Brain microvascular endothelial cell (primary cell): ENCODE measurements at regions not wholly inside any gene's neighbourhood (a gene's known extent, or its start where the extent isn't known, plus 50 kb on each side); places are given as distances from the start of the nearest gene placed in this dataset.
A peak's percentile ranks its signal among the peaks of the same experiment; 100 is the strongest.
"Not testable (repeated sequence)": the region's sequence is repeated elsewhere in the genome, so short reads cannot be mapped to it uniquely, and the experiment has no call there.

ENCODE experiments used
- DNase-seq: peaks from one replicate; pipeline ENCODE4 v3.0.0-alpha.2; 2020
- H3K27ac ChIP-seq: fragments of 250-450 bp; sonication (Bioruptor Pico); 2 replicates; pipeline ENCODE4 v1.5.1; 2020; ENCODE audit warnings: mild to moderate bottlenecking, moderate library complexity
- H3K27me3 ChIP-seq: fragments of 250-450 bp; sonication (Bioruptor Pico); replicated peaks from 2 replicates; pipeline ENCODE4 v1.5.1; 2020; ENCODE audit warnings: mild to moderate bottlenecking
- H3K36me3 ChIP-seq: fragments of 250-450 bp; sonication (Bioruptor Pico); replicated peaks from 2 replicates; pipeline ENCODE4 v1.5.1; 2020; ENCODE audit warnings: mild to moderate bottlenecking
- H3K4me3 ChIP-seq: 2 replicates; pipeline ENCODE4 v1.5.1; 2011; ENCODE audit warnings: low read depth, mild to moderate bottlenecking, control low read depth, low read length, moderate library complexity
- CTCF ChIP-seq: IDR thresholded peaks from 2 replicates; pipeline ENCODE4 v1.5.1; 2011; ENCODE audit warnings: low read depth, mild to moderate bottlenecking, moderate library complexity, low read length, control low read depth, inconsistent platforms; ENCODE audit errors: missing control alignments
- in situ Hi-C: cut with HindIII; loops from 2 replicates; pipeline ENCODE4 v1.10.0; 2017; ENCODE audit warnings: low sequenced_read_pairs, low pct_ligation_motif_present

DNA sequence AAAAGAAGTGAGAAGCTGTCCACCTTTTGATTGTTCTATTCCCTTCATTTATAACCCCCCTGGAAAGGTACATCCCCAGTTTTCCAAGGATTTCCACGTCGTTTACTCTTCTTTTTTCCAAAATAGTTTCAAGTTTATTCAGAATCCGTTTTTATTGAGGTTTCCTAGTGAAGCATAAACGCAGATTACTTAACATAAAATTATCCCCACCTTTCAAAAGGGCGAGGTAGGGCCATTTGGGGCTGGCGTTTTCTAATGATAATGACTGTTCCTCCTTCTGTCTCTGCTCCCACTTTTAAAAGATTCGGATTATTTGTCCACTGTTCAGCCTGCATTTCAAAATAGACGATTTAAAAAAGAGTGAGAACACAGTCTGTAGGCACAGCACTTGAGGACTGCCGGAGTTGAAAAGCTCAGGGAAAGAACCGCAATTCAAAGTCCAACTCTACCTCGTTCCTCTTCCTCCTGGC is 165.2 kb upstream of the PPP1R3A start:
- Histone ChIP-seq H3K36me3 (no peaks in the 10 kb centered on the region), H3K4me3 (peak overlapping the region; percentile 80), H3K27me3 (no peaks in the 10 kb centered on the region), H3K27ac (no peak overlapping the region)
- no peak for DNase-seq
- TF ChIP-seq CTCF = no peak
- in situ Hi-C loops = no loop called here

DNA sequence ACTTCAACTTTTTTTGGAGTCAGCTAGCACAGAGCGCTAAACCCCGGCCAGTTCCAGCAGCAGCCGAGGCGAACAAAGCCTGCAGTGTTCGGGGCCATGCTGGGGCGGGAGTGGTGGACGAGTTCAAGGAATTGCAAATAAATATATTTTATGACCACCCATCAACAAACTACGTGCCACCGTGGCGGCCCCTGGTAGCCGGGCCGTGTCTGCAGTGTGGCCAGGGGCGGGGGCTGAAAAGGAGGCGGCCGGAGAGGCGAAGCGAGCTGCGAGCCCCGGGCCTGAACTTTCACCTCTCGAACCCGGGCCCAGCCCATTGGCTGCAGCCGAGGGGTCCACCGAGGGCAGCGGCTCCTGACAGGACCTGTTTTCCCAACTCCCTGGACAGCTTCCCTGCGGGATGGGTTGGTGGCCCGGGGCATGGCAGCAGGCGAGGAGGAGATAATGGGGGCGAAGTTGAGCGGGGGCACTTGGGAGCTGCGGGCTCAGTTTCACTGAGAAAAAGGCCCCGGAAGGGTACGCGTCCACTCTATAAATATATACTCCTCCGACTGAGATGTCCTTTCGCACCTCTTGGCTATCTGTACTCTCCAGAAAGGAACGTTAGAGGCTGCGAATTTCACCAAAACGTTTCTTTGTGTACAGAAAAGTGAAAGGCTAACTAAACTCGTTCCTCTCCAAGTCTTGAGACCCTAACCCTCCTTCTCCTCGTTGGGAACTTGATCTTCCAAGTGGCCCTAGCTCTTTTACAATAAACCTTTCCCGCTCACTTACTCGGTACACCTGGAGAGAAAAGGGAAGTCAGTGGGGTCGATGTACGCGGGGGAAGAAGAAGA is 164.6 kb upstream of the PPP1R3A start:
- no peak for DNase-seq
- in situ Hi-C loops = no loop called here
- TF ChIP-seq CTCF = no peak
- no peak overlapping the region for H3K27ac ChIP-seq
- no peaks in the 10 kb centered on the region for H3K27me3 ChIP-seq
- peak overlapping the region; percentile 66 for H3K4me3 ChIP-seq
- H3K36me3 ChIP-seq = no peaks in the 10 kb centered on the region

DNA sequence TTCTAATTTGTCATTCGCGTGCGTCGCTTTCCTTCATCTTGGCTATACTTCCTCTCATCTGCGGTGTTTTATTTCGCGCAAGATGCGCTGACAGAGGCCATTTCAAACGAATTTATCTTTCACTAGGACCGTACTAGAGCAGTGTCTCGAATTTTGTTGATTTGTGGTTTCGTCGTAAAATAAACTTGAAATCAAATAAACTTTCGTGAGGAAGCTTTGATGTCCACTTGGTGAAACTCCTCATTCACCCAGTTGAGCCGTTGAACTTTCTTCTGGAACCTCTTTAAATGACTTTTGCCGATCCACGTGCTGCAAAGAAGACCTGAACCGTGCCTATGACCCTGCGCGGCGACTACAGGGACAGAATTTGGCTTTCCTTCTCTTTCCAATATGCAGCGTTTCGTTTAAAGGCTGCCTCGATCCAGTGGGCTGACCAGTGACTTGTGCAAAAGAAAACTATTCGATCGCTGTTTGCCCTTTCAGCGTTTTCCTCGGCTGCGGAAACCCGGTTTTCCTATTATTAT is 163.9 kb upstream of the PPP1R3A start:
- Histone ChIP-seq H3K27ac (no peak overlapping the region), H3K4me3 (peak overlapping the region; percentile 66), H3K27me3 (no peaks in the 10 kb centered on the region), H3K36me3 (no peaks in the 10 kb centered on the region)
- no peak for TF ChIP-seq CTCF
- in situ Hi-C loops = no loop called here
- no peak for DNase-seq

GRCh38 chr7:114081606-114082425 is 163.0 kb upstream of the PPP1R3A start:
- Histone ChIP-seq H3K27ac (no peak overlapping the region), H3K36me3 (no peaks in the 10 kb centered on the region), H3K27me3 (no peaks in the 10 kb centered on the region), H3K4me3 (peak overlapping the region; percentile 66)
- in situ Hi-C loops = no loop called here
- TF ChIP-seq CTCF = peak; percentile 37
- peak; percentile 75 for DNase-seq

DNA sequence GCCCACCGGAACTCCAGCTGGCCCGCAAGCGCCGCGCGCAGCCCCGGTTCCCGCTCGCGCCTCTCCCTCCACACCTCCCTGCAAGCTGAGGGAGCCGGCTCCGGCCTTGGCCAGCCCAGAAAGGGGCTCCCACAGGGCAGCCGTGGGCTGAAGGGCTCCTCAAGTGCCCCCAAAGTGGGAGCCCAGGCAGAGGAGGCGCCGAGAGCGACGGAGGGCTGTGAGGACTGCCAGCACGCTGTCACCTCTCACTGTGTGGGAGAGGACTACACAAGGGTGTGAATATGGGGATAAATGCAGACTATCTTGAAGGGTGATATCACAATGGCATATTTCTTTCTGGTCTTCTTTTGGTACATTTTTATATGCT is 158.3 kb upstream of the PPP1R3A start:
- in situ Hi-C loops, DNase-seq, H3K36me3 ChIP-seq, H3K27ac ChIP-seq, H3K4me3 ChIP-seq, H3K27me3 ChIP-seq: not testable (repeated sequence)

GRCh38 chr7:114076392-114077157 is 157.8 kb upstream of the PPP1R3A start:
- H3K4me3 ChIP-seq, H3K27me3 ChIP-seq, H3K27ac ChIP-seq, in situ Hi-C loops, DNase-seq, H3K36me3 ChIP-seq: not testable (repeated sequence)
